OCI-LY1 (cell line): ENCODE measurements at regions not wholly inside any gene's neighbourhood (a gene's known extent, or its start where the extent isn't known, plus 50 kb on each side); places are given as distances from the start of the nearest gene placed in this dataset.

Source experiments
- H2AFZ ChIP-seq: fragments of 200-600 bp; sonication (generic), shearing (Covaris generic); 2 replicates; pipeline ENCODE4 v1.6.0; 2014; ENCODE audit warnings: antibody characterized with exemption, mild to moderate bottlenecking, low read length
- H3F3A ChIP-seq: fragments of 200-600 bp; sonication (generic), shearing (Covaris generic); 2 replicates; pipeline ENCODE4 v1.6.0; 2014; ENCODE audit warnings: mild to moderate bottlenecking, antibody characterized with exemption, low read length, moderate library complexity; ENCODE audit not compliant: insufficient read depth
- H3K27ac ChIP-seq: fragments of 200-600 bp; sonication (generic); 2 replicates; pipeline ENCODE4 v1.5.1; 2014; ENCODE audit warnings: low read length, mixed run types, mild to moderate bottlenecking, low read depth; ENCODE audit not compliant: poor library complexity, severe bottlenecking
- H3K27me3 ChIP-seq: fragments of 200-600 bp; sonication (generic); 2 replicates; pipeline ENCODE4 v1.6.0; 2014; ENCODE audit warnings: antibody characterized with exemption, mild to moderate bottlenecking, low read length, moderate library complexity; ENCODE audit not compliant: insufficient read depth
- H3K36me3 ChIP-seq: fragments of 200-600 bp; sonication (generic); 2 replicates; pipeline ENCODE4 v1.6.1; 2014; ENCODE audit warnings: mild to moderate bottlenecking, antibody characterized with exemption, low read length, moderate library complexity, mixed read lengths; ENCODE audit not compliant: insufficient read depth
- H3K4me1 ChIP-seq: fragments of 200-600 bp; sonication (generic); 2 replicates; pipeline ENCODE4 v1.5.1; 2014; ENCODE audit warnings: mild to moderate bottlenecking, low read length, moderate library complexity; ENCODE audit not compliant: insufficient read depth, severe bottlenecking
- H3K4me2 ChIP-seq: fragments of 200-600 bp; sonication (generic), shearing (Covaris generic); 2 replicates; pipeline ENCODE4 v1.6.1; 2014; ENCODE audit warnings: low read length
- H3K4me3 ChIP-seq: fragments of 200-600 bp; sonication (generic); 2 replicates; pipeline ENCODE4 v1.5.1; 2014; ENCODE audit warnings: low read length, low read depth, mild to moderate bottlenecking, mixed read lengths; ENCODE audit not compliant: poor library complexity, severe bottlenecking
- H3K79me2 ChIP-seq: fragments of 200-600 bp; shearing (Covaris generic); 2 replicates; pipeline ENCODE4 v1.6.1; 2016; ENCODE audit warnings: mixed run types, low read length, mixed read lengths; ENCODE audit not compliant: insufficient read depth
- H3K9ac ChIP-seq: fragments of 200-600 bp; sonication (generic), shearing (Covaris generic); 2 replicates; pipeline ENCODE4 v1.6.1; 2014; ENCODE audit warnings: mild to moderate bottlenecking, low read length, mixed read lengths
- H3K9me2 ChIP-seq: fragments of 200-600 bp; sonication (generic), shearing (Covaris generic); 2 replicates; pipeline ENCODE4 v1.6.1; 2014; ENCODE audit warnings: low read depth, mild to moderate bottlenecking, low read length, mixed read lengths
- H3K9me3 ChIP-seq: fragments of 200-600 bp; shearing (Covaris generic); 2 replicates; pipeline ENCODE4 v1.6.1; 2014; ENCODE audit warnings: low read length, mixed read lengths
- H4K20me1 ChIP-seq: fragments of 200-600 bp; sonication (generic), shearing (Covaris generic); 2 replicates; pipeline ENCODE4 v1.6.0; 2016; ENCODE audit warnings: mild to moderate bottlenecking, low read length; ENCODE audit not compliant: insufficient read depth
- CTCF ChIP-seq: fragments of 200-600 bp; sonication (generic), shearing (Covaris generic); IDR thresholded peaks from 2 replicates; pipeline ENCODE4 v1.5.1; 2017; ENCODE audit warnings: mild to moderate bottlenecking, antibody characterized with exemption, low read length, moderate library complexity, mixed read lengths
- EZH2 ChIP-seq: fragments of 200-600 bp; sonication (generic), shearing (Covaris generic); IDR thresholded peaks from 2 replicates; pipeline ENCODE4 v1.8.0; 2017; ENCODE audit warnings: borderline replicate concordance, mixed run types, mild to moderate bottlenecking, antibody characterized with exemption, low read length, moderate library complexity, mixed read lengths

DNA sequence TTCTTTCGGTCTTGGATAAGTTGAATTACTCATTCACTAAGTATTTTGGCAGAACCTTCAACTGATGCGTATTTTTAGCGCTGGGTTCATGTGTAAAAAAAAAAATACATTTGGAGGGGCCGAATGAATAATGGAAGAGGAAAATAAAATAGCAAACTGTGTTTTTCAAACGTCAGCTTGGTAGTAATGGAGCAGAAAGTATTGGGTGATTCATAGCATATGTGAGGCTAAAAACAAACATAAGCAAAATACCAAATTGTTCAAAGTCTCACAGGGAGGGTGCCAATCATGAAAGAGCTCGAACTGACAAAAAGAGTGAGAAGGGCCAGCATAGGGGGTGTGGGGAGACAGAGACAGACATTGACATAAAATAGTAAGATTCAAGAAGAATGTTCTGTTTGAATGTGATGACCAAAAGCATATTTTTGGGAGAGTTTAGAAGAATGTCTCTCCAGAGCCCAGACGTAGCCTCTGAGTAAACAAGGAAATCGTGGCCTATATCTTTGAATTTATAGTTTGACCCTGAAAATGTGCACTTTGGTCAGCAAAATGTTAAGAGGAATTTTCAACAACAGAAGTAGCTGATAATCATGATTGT lies 174.9 kb upstream of the HMHB1 start:
- no peak overlapping the region for H3K4me3 ChIP-seq
- H3K36me3 ChIP-seq = no peaks in the 10 kb centered on the region
- H3K27me3 ChIP-seq = no peaks in the 10 kb centered on the region
- H3K27ac ChIP-seq = no peak overlapping the region
- H3K9me2 ChIP-seq = no peaks in the 10 kb centered on the region
- peaks cover 23% of the 10 kb centered on the region for H3K4me1 ChIP-seq
- peak overlapping the region; percentile 55 for H2AFZ ChIP-seq
- H3K9me3 ChIP-seq = no peaks in the 10 kb centered on the region
- TF ChIP-seq EZH2 = no peak
- no peak for TF ChIP-seq CTCF
- no peak overlapping the region for H3K4me2 ChIP-seq
- no peaks in the 10 kb centered on the region for H4K20me1 ChIP-seq
- H3K79me2 ChIP-seq = no peaks in the 10 kb centered on the region
- H3F3A ChIP-seq = no peaks in the 10 kb centered on the region
- H3K9ac ChIP-seq = no peak overlapping the region

GRCh38 chr5:143635888-143636287 lies 176.1 kb upstream of the HMHB1 start:
- Histone ChIP-seq H3K9ac (no peak overlapping the region), H3K4me1 (peaks cover 23% of the 10 kb centered on the region), H3K4me2 (no peak overlapping the region), H3K4me3 (no peak overlapping the region), H4K20me1 (no peaks in the 10 kb centered on the region), H3K9me3 (no peaks in the 10 kb centered on the region), H3K9me2 (no peaks in the 10 kb centered on the region), H3F3A (no peaks in the 10 kb centered on the region), H2AFZ (no peak overlapping the region), H3K27me3 (no peaks in the 10 kb centered on the region), H3K36me3 (no peaks in the 10 kb centered on the region), H3K79me2 (no peaks in the 10 kb centered on the region), H3K27ac (no peak overlapping the region)
- no peak for TF ChIP-seq CTCF

- H3K4me1 ChIP-seq = peaks cover 26% of the 10 kb centered on the region
- TF ChIP-seq CTCF (no peak), EZH2 (no peak)
- H3K9me3 ChIP-seq = no peaks in the 10 kb centered on the region
- H4K20me1 ChIP-seq = no peaks in the 10 kb centered on the region
- no peak overlapping the region for H3K4me3 ChIP-seq
- H3K9me2 ChIP-seq = no peaks in the 10 kb centered on the region
- no peaks in the 10 kb centered on the region for H3K27me3 ChIP-seq
- no peak overlapping the region for H3K9ac ChIP-seq
- no peak overlapping the region for H2AFZ ChIP-seq
- no peaks in the 10 kb centered on the region for H3K79me2 ChIP-seq
- H3K36me3 ChIP-seq = no peaks in the 10 kb centered on the region
- H3K27ac ChIP-seq = no peak overlapping the region
- no peaks in the 10 kb centered on the region for H3F3A ChIP-seq
- no peak overlapping the region for H3K4me2 ChIP-seq
Measured at GRCh38 chr5:143635146-143635752, 176.7 kb upstream of the HMHB1 start.
